Activated CD8-positive, alpha-beta T cell treated with anti-CD3 and anti-CD28 coated beads for 36 hours (primary cell): ENCODE measurements at regions not wholly inside any gene's neighbourhood (a gene's known extent, or its start where the extent isn't known, plus 50 kb on each side); places are given as distances from the start of the nearest gene placed in this dataset.

Source experiments
- ATAC-seq: fragments of 200-7000 bp; cut with Tn5 transposase; one replicate; pipeline ENCODE4 v1.10.0; 2021; ENCODE audit warnings: mild to moderate bottlenecking, moderate library complexity
- CTCF ChIA-PET: fragments of 350-600 bp; sonication (Branson Sonifier 250); formaldehyde crosslinking; loops from one replicate; lab custom pipeline; 2021; ENCODE audit warnings: antibody characterized with exemption; lab: Charles Lee
- POLR2A ChIA-PET: fragments of 350-600 bp; sonication (Branson Sonifier 250); formaldehyde crosslinking; loops from one replicate; lab custom pipeline; 2021; ENCODE audit warnings: antibody characterized with exemption; lab: Charles Lee
- DNase-seq: peaks from one replicate; pipeline ENCODE4 v3.0.0-alpha.2; 2020
- H3K27ac Mint-ChIP-seq: one replicate; pipeline ENCODE4 v1.8.0; 2021; ENCODE audit warnings: mild to moderate bottlenecking, mixed read lengths
- H3K27me3 Mint-ChIP-seq: one replicate; pipeline ENCODE4 v1.8.0; 2021; ENCODE audit warnings: mixed read lengths
- H3K36me3 Mint-ChIP-seq: one replicate; pipeline ENCODE4 v1.8.0; 2021; ENCODE audit warnings: low read depth, mixed read lengths
- H3K4me1 Mint-ChIP-seq: one replicate; pipeline ENCODE4 v1.8.0; 2021; ENCODE audit warnings: low read depth, mixed read lengths
- H3K4me3 Mint-ChIP-seq: one replicate; pipeline ENCODE4 v1.8.0; 2021; ENCODE audit warnings: mild to moderate bottlenecking, moderate library complexity, mixed read lengths
- H3K9me3 Mint-ChIP-seq: one replicate; pipeline ENCODE4 v1.8.0; 2021; ENCODE audit warnings: mixed read lengths
- CTCF ChIP-seq: fragments of 200-600 bp; IDR thresholded peaks from one replicate; pipeline ENCODE4 v1.8.0; 2022; ENCODE audit warnings: antibody characterized with exemption, mild to moderate bottlenecking
- intact Hi-C: fragments of 100-400 bp; cut with micrococcal nuclease; formaldehyde crosslinking; loops from one replicate; pipeline ENCODE4 v1.10.0; 2022

- Mint-ChIP-seq H3K4me1 (no peaks in the 10 kb centered on the region), H3K9me3 (no peaks in the 10 kb centered on the region), H3K27me3 (peaks cover 3% of the 10 kb centered on the region), H3K36me3 (no peaks in the 10 kb centered on the region), H3K4me3 (no peak overlapping the region), H3K27ac (no peak overlapping the region)
- DNase-seq (no peak), ATAC-seq (no peak)
- no peak for TF ChIP-seq CTCF
- ChIA-PET CTCF (interaction anchor here (0.8 kb wide), 1 partner anchor 12 kb away, joined by 3 read pairs; no protein-coding TSS in a partner anchor), POLR2A (no interaction called here)
- intact Hi-C loops, result no loop called here
Measured at GRCh38 chr13:91112924-91113277, 234.6 kb upstream of the MIR17HG start.

- POLR2A ChIA-PET, result no interaction called here
Measured at GRCh38 chr13:91115776-91116175, 231.7 kb upstream of the MIR17HG start.

GRCh38 chr13:91117351-91117750 lies 230.1 kb upstream of the MIR17HG start:
- H3K27ac Mint-ChIP-seq, result no peak overlapping the region
- ATAC-seq, result no peak
- H3K4me1 Mint-ChIP-seq, result no peaks in the 10 kb centered on the region
- POLR2A ChIA-PET, result no interaction called here
- DNase-seq, result no peak
- peaks cover 4% of the 10 kb centered on the region for H3K27me3 Mint-ChIP-seq
- H3K36me3 Mint-ChIP-seq, result no peaks in the 10 kb centered on the region
- no peaks in the 10 kb centered on the region for H3K9me3 Mint-ChIP-seq
- TF ChIP-seq CTCF, result no peak
- no peak overlapping the region for H3K4me3 Mint-ChIP-seq
- CTCF ChIA-PET, result interaction anchor here (0.7 kb wide), 1 partner anchor 17 kb away, joined by 3 read pairs; no protein-coding TSS in a partner anchor
- intact Hi-C loops, result no loop called here

More at GRCh38 chr13:91115776-91116175, 231.7 kb upstream of the MIR17HG start:
- H3K4me1 Mint-ChIP-seq, result no peaks in the 10 kb centered on the region
- H3K36me3 Mint-ChIP-seq, result no peaks in the 10 kb centered on the region
- DNase-seq (no peak), ATAC-seq (no peak)
- intact Hi-C loops, result no loop called here
- CTCF ChIA-PET, result no interaction called here
- H3K4me3 Mint-ChIP-seq, result no peak overlapping the region
- no peaks in the 10 kb centered on the region for H3K9me3 Mint-ChIP-seq
- no peak overlapping the region for H3K27ac Mint-ChIP-seq
- TF ChIP-seq CTCF, result no peak
- H3K27me3 Mint-ChIP-seq, result peaks cover 3% of the 10 kb centered on the region

- ATAC-seq (no peak), DNase-seq (no peak)
- peaks cover 4% of the 10 kb centered on the region for H3K27me3 Mint-ChIP-seq
- intact Hi-C loops, result no loop called here
- ChIA-PET POLR2A (no interaction called here), CTCF (no interaction called here)
- no peak for TF ChIP-seq CTCF
- H3K4me1 Mint-ChIP-seq, result no peaks in the 10 kb centered on the region
- no peak overlapping the region for H3K27ac Mint-ChIP-seq
- H3K4me3 Mint-ChIP-seq, result no peak overlapping the region
- no peaks in the 10 kb centered on the region for H3K9me3 Mint-ChIP-seq
- H3K36me3 Mint-ChIP-seq, result no peaks in the 10 kb centered on the region
Measured at GRCh38 chr13:91119643-91120042, 227.8 kb upstream of the MIR17HG start.

- intact Hi-C loops, result no loop called here
- H3K27me3 Mint-ChIP-seq, result peaks cover 3% of the 10 kb centered on the region
- H3K4me1 Mint-ChIP-seq, result no peaks in the 10 kb centered on the region
- H3K36me3 Mint-ChIP-seq, result no peaks in the 10 kb centered on the region
- POLR2A ChIA-PET, result no interaction called here
- DNase-seq, result no peak
- no peak overlapping the region for H3K27ac Mint-ChIP-seq
- H3K9me3 Mint-ChIP-seq, result no peaks in the 10 kb centered on the region
- H3K4me3 Mint-ChIP-seq, result no peak overlapping the region
- TF ChIP-seq CTCF, result no peak
- ATAC-seq, result no peak
- CTCF ChIA-PET, result interaction anchor here (2.5 kb wide), 1 partner anchor 12 kb away, joined by 8 read pairs; no protein-coding TSS in a partner anchor
Measured at GRCh38 chr13:91122766-91123165, 224.7 kb upstream of the MIR17HG start.
